ENCODE measurements at regions not wholly inside any gene's neighbourhood (a gene's known extent, or its start where the extent isn't known, plus 50 kb on each side); places are given as distances from the start of the nearest gene placed in this dataset.
"Not testable (repeated sequence)": the region's sequence is repeated elsewhere in the genome, so short reads cannot be mapped to it uniquely, and the experiment has no call there.

- DNase-seq; H3K4me3 Mint-ChIP-seq; H3K4me1 Mint-ChIP-seq; ATAC-seq; H3K27ac Mint-ChIP-seq; H3K9me3 Mint-ChIP-seq; H3K36me3 Mint-ChIP-seq (ENCODE audit: low read depth): not testable (repeated sequence)
- H3K27me3 Mint-ChIP-seq = peaks cover 15% of the 10 kb centered on the region
Measured at GRCh38 chr7:103981-104380, 88.4 kb upstream of the FAM20C start.

- H3K27me3 Mint-ChIP-seq = peaks cover 15% of the 10 kb centered on the region
- H3K4me1 Mint-ChIP-seq = no peaks in the 10 kb centered on the region
- ATAC-seq = no peak
- no peak overlapping the region for H3K4me3 Mint-ChIP-seq
- H3K9me3 Mint-ChIP-seq = no peaks in the 10 kb centered on the region
- no peak for DNase-seq
- no peaks in the 10 kb centered on the region for H3K36me3 Mint-ChIP-seq (ENCODE audit: low read depth)
- no peak overlapping the region for H3K27ac Mint-ChIP-seq
Measured at GRCh38 chr7:105002-105401, 87.4 kb upstream of the FAM20C start.

GRCh38 chr7:106356-106755 lies 86.0 kb upstream of the FAM20C start:
- DNase-seq (no peak), ATAC-seq (no peak)
- Mint-ChIP-seq H3K4me3 (no peak overlapping the region), H3K4me1 (no peaks in the 10 kb centered on the region), H3K27ac (no peak overlapping the region), H3K36me3 (ENCODE audit: low read depth) (no peaks in the 10 kb centered on the region), H3K27me3 (peaks cover 21% of the 10 kb centered on the region), H3K9me3 (no peaks in the 10 kb centered on the region)

- DNase-seq (no peak), ATAC-seq (no peak)
- H3K36me3 Mint-ChIP-seq (ENCODE audit: low read depth) = no peaks in the 10 kb centered on the region
- H3K9me3 Mint-ChIP-seq = no peaks in the 10 kb centered on the region
- H3K27ac Mint-ChIP-seq = no peak overlapping the region
- no peak overlapping the region for H3K4me3 Mint-ChIP-seq
- H3K27me3 Mint-ChIP-seq = peaks cover 29% of the 10 kb centered on the region
- H3K4me1 Mint-ChIP-seq = no peaks in the 10 kb centered on the region
Measured at GRCh38 chr7:107233-107632, 85.1 kb upstream of the FAM20C start.

GRCh38 chr7:107907-108306 lies 84.5 kb upstream of the FAM20C start:
- DNase-seq (no peak), ATAC-seq (no peak)
- no peak overlapping the region for H3K4me3 Mint-ChIP-seq
- no peaks in the 10 kb centered on the region for H3K36me3 Mint-ChIP-seq (ENCODE audit: low read depth)
- peaks cover 34% of the 10 kb centered on the region for H3K27me3 Mint-ChIP-seq
- H3K9me3 Mint-ChIP-seq = peaks cover 3% of the 10 kb centered on the region
- H3K27ac Mint-ChIP-seq = no peak overlapping the region
- H3K4me1 Mint-ChIP-seq = no peaks in the 10 kb centered on the region

- Mint-ChIP-seq H3K27me3 (peaks cover 44% of the 10 kb centered on the region), H3K4me3 (no peak overlapping the region), H3K36me3 (ENCODE audit: low read depth) (no peaks in the 10 kb centered on the region), H3K27ac (no peak overlapping the region), H3K9me3 (peaks cover 15% of the 10 kb centered on the region), H3K4me1 (no peaks in the 10 kb centered on the region)
- no peak for ATAC-seq
- DNase-seq = no peak
Measured at GRCh38 chr7:109094-109493, 83.3 kb upstream of the FAM20C start.

GRCh38 chr7:109898-110556 lies 82.3 kb upstream of the FAM20C start:
- H3K36me3 Mint-ChIP-seq (ENCODE audit: low read depth) = no peaks in the 10 kb centered on the region
- no peak overlapping the region for H3K4me3 Mint-ChIP-seq
- no peaks in the 10 kb centered on the region for H3K4me1 Mint-ChIP-seq

GRCh38 chr7:110557-111232 lies 81.7 kb upstream of the FAM20C start:
- H3K27me3 Mint-ChIP-seq = peaks cover 47% of the 10 kb centered on the region
- peaks cover 22% of the 10 kb centered on the region for H3K9me3 Mint-ChIP-seq
- H3K27ac Mint-ChIP-seq = no peak overlapping the region
- H3K4me3 Mint-ChIP-seq = no peak overlapping the region
- DNase-seq (no peak), ATAC-seq (no peak)
- H3K4me1 Mint-ChIP-seq = no peaks in the 10 kb centered on the region
- H3K36me3 Mint-ChIP-seq (ENCODE audit: low read depth) = no peaks in the 10 kb centered on the region

More at GRCh38 chr7:109898-110556, 82.3 kb upstream of the FAM20C start:
- ATAC-seq (no peak), DNase-seq (no peak)
- H3K9me3 Mint-ChIP-seq = peaks cover 22% of the 10 kb centered on the region
- H3K27me3 Mint-ChIP-seq = peaks cover 51% of the 10 kb centered on the region
- H3K27ac Mint-ChIP-seq = no peak overlapping the region

- peaks cover 46% of the 10 kb centered on the region for H3K27me3 Mint-ChIP-seq
- no peaks in the 10 kb centered on the region for H3K4me1 Mint-ChIP-seq
- DNase-seq = no peak
- peaks cover 22% of the 10 kb centered on the region for H3K9me3 Mint-ChIP-seq
- H3K36me3 Mint-ChIP-seq (ENCODE audit: low read depth) = no peaks in the 10 kb centered on the region
- no peak overlapping the region for H3K27ac Mint-ChIP-seq
- ATAC-seq = no peak
- H3K4me3 Mint-ChIP-seq = no peak overlapping the region
Measured at GRCh38 chr7:111591-111990, 80.8 kb upstream of the FAM20C start.

- DNase-seq (no peak), ATAC-seq (no peak)
- peaks cover 22% of the 10 kb centered on the region for H3K9me3 Mint-ChIP-seq
- H3K4me3 Mint-ChIP-seq = no peak overlapping the region
- no peaks in the 10 kb centered on the region for H3K36me3 Mint-ChIP-seq (ENCODE audit: low read depth)
- peaks cover 38% of the 10 kb centered on the region for H3K27me3 Mint-ChIP-seq
- no peaks in the 10 kb centered on the region for H3K4me1 Mint-ChIP-seq
- no peak overlapping the region for H3K27ac Mint-ChIP-seq
Measured at GRCh38 chr7:112881-113280, 79.5 kb upstream of the FAM20C start.

- H3K9me3 Mint-ChIP-seq = peaks cover 22% of the 10 kb centered on the region
- H3K27ac Mint-ChIP-seq = no peak overlapping the region
- H3K4me3 Mint-ChIP-seq = no peak overlapping the region
- H3K36me3 Mint-ChIP-seq (ENCODE audit: low read depth) = no peaks in the 10 kb centered on the region
- ATAC-seq (no peak), DNase-seq (no peak)
- peaks cover 46% of the 10 kb centered on the region for H3K27me3 Mint-ChIP-seq
- H3K4me1 Mint-ChIP-seq = no peaks in the 10 kb centered on the region
Measured at GRCh38 chr7:115274-115911, 77.0 kb upstream of the FAM20C start.

- peaks cover 22% of the 10 kb centered on the region for H3K9me3 Mint-ChIP-seq
- no peak overlapping the region for H3K27ac Mint-ChIP-seq
- peaks cover 41% of the 10 kb centered on the region for H3K27me3 Mint-ChIP-seq
- no peak overlapping the region for H3K4me3 Mint-ChIP-seq
- ATAC-seq = no peak
- no peaks in the 10 kb centered on the region for H3K36me3 Mint-ChIP-seq (ENCODE audit: low read depth)
- no peak for DNase-seq
- no peaks in the 10 kb centered on the region for H3K4me1 Mint-ChIP-seq
Measured at GRCh38 chr7:116188-116981, 76.0 kb upstream of the FAM20C start.

GRCh38 chr7:117836-118614 lies 74.3 kb upstream of the FAM20C start:
- Mint-ChIP-seq H3K4me3 (no peak overlapping the region), H3K9me3 (peaks cover 18% of the 10 kb centered on the region), H3K27me3 (peaks cover 27% of the 10 kb centered on the region), H3K36me3 (ENCODE audit: low read depth) (no peaks in the 10 kb centered on the region), H3K27ac (no peak overlapping the region), H3K4me1 (no peaks in the 10 kb centered on the region)
- DNase-seq (no peak), ATAC-seq (no peak)
